ENCODE measurements at regions not wholly inside any gene's neighbourhood (a gene's known extent, or its start where the extent isn't known, plus 50 kb on each side); places are given as distances from the start of the nearest gene placed in this dataset.

DNA sequence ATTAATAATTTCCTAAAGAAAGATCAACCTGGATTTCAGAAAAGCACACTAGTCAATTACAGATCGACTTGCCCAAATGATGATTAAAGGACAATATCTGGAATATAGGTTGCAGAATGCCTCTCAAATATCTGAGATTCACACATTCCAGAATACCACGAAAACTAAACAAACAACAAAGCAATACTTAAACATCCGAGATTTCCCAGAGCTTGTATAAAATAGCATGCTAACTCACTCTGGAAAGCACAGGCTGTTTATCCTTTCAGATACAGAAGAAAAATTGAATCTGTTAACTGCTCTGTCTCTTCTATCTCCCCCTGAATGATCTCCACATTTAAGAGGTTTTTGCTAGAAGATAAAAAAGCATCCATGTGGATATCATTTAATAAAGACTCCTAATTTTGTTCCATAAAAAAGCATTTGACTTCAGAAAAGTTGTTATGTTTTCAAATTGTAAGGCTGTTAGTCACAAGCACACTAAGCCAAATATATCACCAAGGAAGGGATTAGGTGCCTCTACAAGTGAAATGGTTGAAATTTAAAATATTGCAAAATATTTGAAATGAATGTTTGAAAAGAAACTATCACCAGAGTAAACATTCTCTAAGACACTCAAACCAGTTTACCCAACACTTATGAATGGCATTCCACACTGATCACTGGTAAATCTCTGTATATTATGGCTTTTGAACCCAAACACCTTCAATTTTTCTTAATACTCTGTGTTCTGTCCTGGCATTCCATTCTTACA, 865.1 kb upstream of the ADAMTS5 start:
- Histone ChIP-seq H3K36me3 (ENCODE audit: control insufficient read depth in 2 of 2, extremely low read depth in 1 of 2, insufficient read depth in 2 of 2, low read length in 2 of 2) (no peaks in the 10 kb centered on the region), H3K27ac (ENCODE audit: insufficient read depth, low read depth, low read length) (no peak overlapping the region), H3K9me3 (replicated peaks; ENCODE audit: control insufficient read depth, insufficient read depth, low read length) (no peaks in the 10 kb centered on the region), H3K4me1 (ENCODE audit: control insufficient read depth, extremely low read depth, insufficient read depth, low read length) (no peaks in the 10 kb centered on the region), H3K27me3 (ENCODE audit: control insufficient read depth in 2 of 2, insufficient read depth in 2 of 2, low read length in 2 of 2) (no peaks in the 10 kb centered on the region), H3K4me2 (ENCODE audit: insufficient read depth, low read length) (no peak overlapping the region), H3K79me2 (ENCODE audit: control insufficient read depth, insufficient read depth, low read length) (no peaks in the 10 kb centered on the region), H3K9ac (replicated peaks; ENCODE audit: extremely low read depth, insufficient read depth, low read length) (no peak overlapping the region), H2AFZ (ENCODE audit: low read depth, low read length) (no peak overlapping the region), H3K9me1 (replicated peaks; ENCODE audit: control insufficient read depth, extremely low read depth, insufficient read depth, low read length) (no peaks in the 10 kb centered on the region), H3K4me3 (replicated peaks in 1 of 3; ENCODE audit: insufficient read depth in 1 of 3, low read depth in 1 of 3, low read length in 3 of 3) (no peak overlapping the region), H4K20me1 (replicated peaks; ENCODE audit: control insufficient read depth, extremely low read depth, insufficient read depth, low read length) (no peaks in the 10 kb centered on the region)
- ChIA-PET POLR2A (no interaction called here), CTCF (no interaction called here)
- dilution Hi-C loops (cut with MboI; ENCODE audit: extremely low pct_ligation_motif_present, low sequenced_read_pairs): no loop called here
- no TSS peak for BruUV-seq (replicated peaks)
- DNase-seq (ENCODE audit: low read depth, low spot score): no peak
- intact Hi-C loops (cut with micrococcal nuclease): no loop called here
- TF ChIP-seq, protein P1, sequence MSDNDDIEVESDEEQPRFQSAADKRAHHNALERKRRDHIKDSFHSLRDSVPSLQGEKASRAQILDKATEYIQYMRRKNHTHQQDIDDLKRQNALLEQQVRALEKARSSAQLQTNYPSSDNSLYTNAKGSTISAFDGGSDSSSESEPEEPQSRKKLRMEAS (IDR thresholded peaks at IDR 0.05; ENCODE audit: insufficient read depth, insufficient read length): no peak
- TF ChIP-seq FOS (IDR thresholded peaks at IDR 0.05; ENCODE audit: borderline replicate concordance, insufficient read depth, low read length) (no peak), POLR2AphosphoS5 (IDR thresholded peaks at IDR 0.05; ENCODE audit: insufficient read depth, low read depth, low read length) (no peak), MYC (IDR thresholded peaks at IDR 0.05; ENCODE audit: low read depth, low read length) (no peak), EZH2 (IDR thresholded peaks at IDR 0.05; ENCODE audit: borderline replicate concordance, low read depth, low read length, severe bottlenecking) (no peak), POLR2A (IDR thresholded peaks at IDR 0.05; ENCODE audit: low read depth, low read length) (no peak), GATA2 (IDR thresholded peaks at IDR 0.05; ENCODE audit: insufficient read depth, insufficient read length, low read depth, low read length) (no peak), JUN (IDR thresholded peaks at IDR 0.05; ENCODE audit: borderline replicate concordance, insufficient read depth, insufficient read length, low read depth) (no peak)
- TF ChIP-seq, protein P2, sequence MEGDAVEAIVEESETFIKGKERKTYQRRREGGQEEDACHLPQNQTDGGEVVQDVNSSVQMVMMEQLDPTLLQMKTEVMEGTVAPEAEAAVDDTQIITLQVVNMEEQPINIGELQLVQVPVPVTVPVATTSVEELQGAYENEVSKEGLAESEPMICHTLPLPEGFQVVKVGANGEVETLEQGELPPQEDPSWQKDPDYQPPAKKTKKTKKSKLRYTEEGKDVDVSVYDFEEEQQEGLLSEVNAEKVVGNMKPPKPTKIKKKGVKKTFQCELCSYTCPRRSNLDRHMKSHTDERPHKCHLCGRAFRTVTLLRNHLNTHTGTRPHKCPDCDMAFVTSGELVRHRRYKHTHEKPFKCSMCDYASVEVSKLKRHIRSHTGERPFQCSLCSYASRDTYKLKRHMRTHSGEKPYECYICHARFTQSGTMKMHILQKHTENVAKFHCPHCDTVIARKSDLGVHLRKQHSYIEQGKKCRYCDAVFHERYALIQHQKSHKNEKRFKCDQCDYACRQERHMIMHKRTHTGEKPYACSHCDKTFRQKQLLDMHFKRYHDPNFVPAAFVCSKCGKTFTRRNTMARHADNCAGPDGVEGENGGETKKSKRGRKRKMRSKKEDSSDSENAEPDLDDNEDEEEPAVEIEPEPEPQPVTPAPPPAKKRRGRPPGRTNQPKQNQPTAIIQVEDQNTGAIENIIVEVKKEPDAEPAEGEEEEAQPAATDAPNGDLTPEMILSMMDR (IDR thresholded peaks at IDR 0.05; ENCODE audit: extremely low read depth in 1 of 2, insufficient read depth in 1 of 2, low read depth in 1 of 2, low read length in 2 of 2): no peak
- no peak for FAIRE-seq
